Suprapubic skin (tissue), 4 donors: ENCODE measurements at regions not wholly inside any gene's neighbourhood (a gene's known extent, or its start where the extent isn't known, plus 50 kb on each side); places are given as distances from the start of the nearest gene placed in this dataset.

Experiments used
- CTCF ChIP-seq, 2 donors: fragments of 200-600 bp in 1 of 2; fragments of 450-650 bp in 1 of 2; sonication (generic) in 1 of 2; IDR thresholded peaks; one replicate each; pipeline ENCODE4 v1.5.1; 2016 to 2019; ENCODE audit warnings: antibody characterized with exemption in 2 of 2, mild to moderate bottlenecking in 1 of 2, moderate library complexity in 1 of 2
- EP300 ChIP-seq: sonication (generic); formaldehyde crosslinking; IDR thresholded peaks from one replicate; pipeline ENCODE4 v1.6.1; 2017; ENCODE audit warnings: antibody characterized with exemption
- POLR2A ChIP-seq, 2 donors: fragments of 450-650 bp; IDR thresholded peaks; one replicate each; pipeline ENCODE4 v1.6.1; 2017; ENCODE audit warnings: antibody characterized with exemption in 2 of 2, mild to moderate bottlenecking in 2 of 2, moderate library complexity in 2 of 2
- POLR2AphosphoS5 ChIP-seq, 3 donors: sonication (generic); formaldehyde crosslinking; IDR thresholded peaks; one replicate each; pipeline ENCODE4 v1.6.1; 2017; ENCODE audit warnings: antibody characterized with exemption in 3 of 3

GRCh38 chr5:111953351-111954127, 196.5 kb upstream of the NREP start:
- TF ChIP-seq CTCF (IDR thresholded peaks at IDR 0.05) (no peak), POLR2A (IDR thresholded peaks at IDR 0.05) (no peak), POLR2AphosphoS5 (IDR thresholded peaks at IDR 0.05) (no peak), EP300 (no peak)
